ENCODE measurements at regions not wholly inside any gene's neighbourhood (a gene's known extent, or its start where the extent isn't known, plus 50 kb on each side); places are given as distances from the start of the nearest gene placed in this dataset.

GRCh38 chr6:15961635-15962448 is 167.0 kb upstream of the MYLIP start (continued):
- TF ChIP-seq REST (IDR thresholded peaks at IDR 0.05; ENCODE audit: unreplicated experiment): no peak
- TF ChIP-seq JUNB (IDR thresholded peaks at IDR 0.05; ENCODE audit: unreplicated experiment): no peak
- no peak for TF ChIP-seq POLR2AphosphoS5 (IDR thresholded peaks at IDR 0.05; ENCODE audit: low read depth)
- no peak for TF ChIP-seq ZNF462 (CRISPR knock-in tag; IDR thresholded peaks at IDR 0.05)
- TF ChIP-seq EZH2phosphoT487 (IDR thresholded peaks at IDR 0.05; ENCODE audit: unreplicated experiment): no peak
- no peak for TF ChIP-seq STAT1 (IDR thresholded peaks at IDR 0.05; ENCODE audit: unreplicated experiment)
- no peak for TF ChIP-seq NANOG (IDR thresholded peaks at IDR 0.05; ENCODE audit: borderline replicate concordance)
- no peak for TF ChIP-seq ZNF114 (CRISPR knock-in tag; IDR thresholded peaks at IDR 0.05)
